IgD-negative memory B cell (primary cell): ENCODE measurements at regions not wholly inside any gene's neighbourhood (a gene's known extent, or its start where the extent isn't known, plus 50 kb on each side); places are given as distances from the start of the nearest gene placed in this dataset.
"Not testable (repeated sequence)": the region's sequence is repeated elsewhere in the genome, so short reads cannot be mapped to it uniquely, and the experiment has no call there.

Source experiments
- H3K27ac Mint-ChIP-seq, 3 donors: one replicate each; pipeline ENCODE4 v1.8.0; 2020 to 2022; ENCODE audit warnings: mild to moderate bottlenecking in 3 of 3, mixed read lengths in 3 of 3, moderate library complexity in 1 of 3
- H3K27me3 Mint-ChIP-seq: one replicate; pipeline ENCODE4 v1.8.0; 2021; ENCODE audit warnings: mixed read lengths
- H3K36me3 Mint-ChIP-seq: one replicate; pipeline ENCODE4 v1.8.0; 2020; ENCODE audit warnings: mild to moderate bottlenecking, mixed read lengths
- H3K4me1 Mint-ChIP-seq, 3 donors: one replicate each; pipeline ENCODE4 v1.8.0; 2020 to 2022; ENCODE audit warnings: mixed read lengths in 3 of 3, mild to moderate bottlenecking in 1 of 3
- H3K4me3 Mint-ChIP-seq, 4 donors: one replicate each; pipeline ENCODE4 v1.8.0; 2020 to 2022; ENCODE audit warnings: mild to moderate bottlenecking in 4 of 4, mixed read lengths in 4 of 4, moderate library complexity in 3 of 4
- H3K9me3 Mint-ChIP-seq, 3 donors: one replicate each; pipeline ENCODE4 v1.8.0; 2020 to 2021; ENCODE audit warnings: mixed read lengths in 3 of 3, mild to moderate bottlenecking in 1 of 3

DNA sequence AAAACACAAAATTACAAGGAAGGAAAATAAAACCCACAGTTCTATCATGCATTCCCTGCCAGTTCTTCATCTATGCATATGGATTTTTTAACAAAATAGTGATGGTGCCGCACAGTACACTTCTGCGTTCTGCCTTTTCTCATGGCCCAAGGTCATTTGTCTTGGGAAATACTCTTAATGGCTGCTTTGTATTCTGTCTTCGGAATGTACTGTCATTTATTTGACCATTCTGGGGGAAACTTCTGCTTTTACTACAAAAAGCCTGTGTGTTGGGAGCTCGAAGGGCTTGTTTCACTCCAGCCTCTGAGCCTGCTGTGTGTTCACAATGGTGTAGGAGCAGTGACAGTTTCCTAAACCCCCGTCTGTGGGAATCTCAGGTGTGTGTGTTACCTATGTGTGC is 82.8 kb upstream of the SEC14L1 start:
- Mint-ChIP-seq H3K4me1 (peaks cover 0 to 3% (median 0%) of the 10 kb centered on the region in 3 donors), H3K4me3 (no peak overlapping the region), H3K36me3 (no peaks in the 10 kb centered on the region), H3K27me3 (peaks cover 26% of the 10 kb centered on the region), H3K9me3 (no peaks in the 10 kb centered on the region), H3K27ac (no peak overlapping the region)

DNA sequence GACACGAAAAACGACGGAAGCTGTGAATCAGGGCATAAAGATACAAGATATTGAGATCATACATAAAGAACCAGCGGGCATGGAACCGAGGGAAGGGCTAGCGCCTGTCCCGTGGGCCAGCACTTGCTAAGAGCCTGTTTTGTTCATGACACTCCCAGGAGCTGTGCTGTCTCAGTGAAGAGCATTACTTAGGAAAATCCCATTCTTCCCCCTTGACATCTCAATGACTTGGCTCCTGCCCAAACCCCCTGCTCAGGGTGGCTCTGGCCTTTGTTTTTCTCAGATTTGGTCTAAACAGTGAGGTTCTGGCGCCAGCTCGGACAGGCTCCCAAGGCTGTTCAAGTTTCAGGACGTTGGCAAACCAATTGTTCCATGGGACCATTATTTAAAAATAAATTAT is 79.1 kb upstream of the SEC14L1 start:
- peaks cover 15% of the 10 kb centered on the region for H3K27me3 Mint-ChIP-seq
- no peak overlapping the region for H3K4me3 Mint-ChIP-seq
- no peak overlapping the region for H3K27ac Mint-ChIP-seq
- no peaks in the 10 kb centered on the region for H3K9me3 Mint-ChIP-seq
- peaks cover 0 to under 1% (median 0%) of the 10 kb centered on the region in 3 donors for H3K4me1 Mint-ChIP-seq
- H3K36me3 Mint-ChIP-seq = no peaks in the 10 kb centered on the region

DNA sequence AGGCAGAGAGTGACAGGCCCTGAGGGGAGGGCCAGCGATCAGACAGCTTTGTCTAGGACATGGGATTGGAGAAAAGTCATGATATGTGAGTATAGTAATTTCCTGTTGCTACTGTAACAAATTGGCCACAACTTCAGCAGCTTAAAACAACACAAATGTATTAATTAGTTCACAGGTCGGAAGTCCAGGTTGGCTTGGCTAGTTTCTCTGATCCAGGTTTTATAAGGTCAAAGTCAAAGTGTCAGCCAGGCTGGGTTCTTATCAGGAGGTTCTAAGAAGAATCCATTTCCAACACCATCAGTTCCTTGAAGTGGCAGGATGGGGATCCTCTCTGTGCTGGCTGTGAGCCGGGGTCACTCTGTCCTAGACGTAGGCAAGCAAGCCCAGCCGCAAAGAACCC is 76.2 kb upstream of the SEC14L1 start:
- no peaks in the 10 kb centered on the region for H3K9me3 Mint-ChIP-seq
- no peaks in the 10 kb centered on the region for H3K36me3 Mint-ChIP-seq
- no peak overlapping the region for H3K4me3 Mint-ChIP-seq
- no peak overlapping the region for H3K27ac Mint-ChIP-seq
- peaks cover 0 to 2% (median 0%) of the 10 kb centered on the region in 3 donors for H3K4me1 Mint-ChIP-seq
- H3K27me3 Mint-ChIP-seq = peaks cover 17% of the 10 kb centered on the region

DNA sequence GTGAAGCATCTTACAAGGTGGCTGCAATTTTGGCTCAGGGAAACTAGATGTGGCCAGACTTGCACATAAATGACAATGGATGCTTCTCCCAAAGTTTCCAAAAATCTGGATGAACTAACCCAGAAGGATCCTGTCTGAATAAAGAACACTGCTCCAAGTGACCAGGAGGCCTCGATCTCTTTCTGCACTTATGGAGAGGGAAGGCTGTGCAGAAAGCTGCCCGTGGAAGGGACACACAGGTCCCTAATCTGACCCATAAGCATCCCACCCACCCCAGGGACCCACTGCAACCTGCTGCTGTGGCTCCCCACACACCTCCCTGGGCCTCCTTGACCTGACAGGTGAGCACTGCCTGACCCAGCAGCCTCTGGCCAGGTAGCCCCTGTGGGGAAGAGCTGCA is 74.6 kb upstream of the SEC14L1 start:
- no peaks in the 10 kb centered on the region for H3K9me3 Mint-ChIP-seq
- H3K36me3 Mint-ChIP-seq = no peaks in the 10 kb centered on the region
- no peak overlapping the region for H3K4me3 Mint-ChIP-seq
- no peak overlapping the region for H3K27ac Mint-ChIP-seq
- H3K4me1 Mint-ChIP-seq = peaks cover 0 to 2% (median 0%) of the 10 kb centered on the region in 3 donors
- peaks cover 15% of the 10 kb centered on the region for H3K27me3 Mint-ChIP-seq

GRCh38 chr17:77066726-77067409 is 73.9 kb upstream of the SEC14L1 start:
- not testable (repeated sequence) for H3K36me3 Mint-ChIP-seq, H3K4me1 Mint-ChIP-seq, H3K4me3 Mint-ChIP-seq, H3K9me3 Mint-ChIP-seq
- Mint-ChIP-seq H3K27ac (peak overlapping the region in 1 of 3 donors; percentile 63), H3K27me3 (peaks cover 19% of the 10 kb centered on the region)

DNA sequence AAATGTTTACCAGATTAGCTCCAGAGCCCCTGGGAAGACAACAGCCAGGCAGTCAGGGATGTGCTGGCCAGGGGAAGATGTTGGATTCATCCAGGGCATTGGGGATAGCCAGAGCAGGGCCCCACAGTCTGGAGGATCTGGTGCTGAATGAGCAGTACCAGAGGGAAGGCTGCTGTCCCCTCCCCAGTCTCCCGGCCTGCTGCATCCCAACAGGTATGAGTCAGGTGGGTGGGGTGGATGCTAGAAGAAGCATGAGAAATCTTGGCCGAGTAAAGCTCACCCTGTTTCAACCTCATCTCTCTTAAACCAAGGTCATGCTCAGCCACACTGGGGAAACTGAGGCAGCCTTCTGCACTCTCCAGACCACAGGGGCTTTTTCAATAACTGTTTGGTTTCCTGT is 71.9 kb upstream of the SEC14L1 start:
- peaks cover 0 to 2% (median 0%) of the 10 kb centered on the region in 3 donors for H3K4me1 Mint-ChIP-seq
- H3K9me3 Mint-ChIP-seq = no peaks in the 10 kb centered on the region
- peaks cover 2% of the 10 kb centered on the region for H3K36me3 Mint-ChIP-seq
- no peak overlapping the region for H3K27ac Mint-ChIP-seq
- H3K27me3 Mint-ChIP-seq = peaks cover 29% of the 10 kb centered on the region
- no peak overlapping the region for H3K4me3 Mint-ChIP-seq

DNA sequence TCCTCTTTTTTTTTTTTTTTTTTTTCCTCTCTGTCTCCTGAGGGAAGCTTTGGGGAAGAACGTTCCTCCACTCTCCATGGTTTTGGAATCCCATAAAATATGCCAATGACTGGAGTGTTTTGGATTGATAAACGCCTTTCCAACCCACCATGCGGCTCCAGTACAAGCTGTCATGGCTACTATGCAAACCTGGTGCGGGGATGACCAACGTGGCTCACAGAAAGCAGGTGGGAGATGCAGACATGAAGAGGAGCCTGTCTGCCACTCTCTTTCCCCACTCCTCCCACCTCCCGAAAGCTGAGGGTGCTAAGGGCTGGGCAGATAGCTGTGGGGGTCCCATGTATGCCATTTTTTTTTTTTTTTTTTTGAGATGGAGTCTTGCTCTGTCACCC is 69.9 kb upstream of the SEC14L1 start:
- Mint-ChIP-seq H3K27ac (no peak overlapping the region), H3K4me3 (no peak overlapping the region), H3K9me3 (no peaks in the 10 kb centered on the region), H3K36me3 (peaks cover 2% of the 10 kb centered on the region), H3K4me1 (peaks cover 0 to 2% (median 0%) of the 10 kb centered on the region in 3 donors), H3K27me3 (peaks cover 36% of the 10 kb centered on the region)

DNA sequence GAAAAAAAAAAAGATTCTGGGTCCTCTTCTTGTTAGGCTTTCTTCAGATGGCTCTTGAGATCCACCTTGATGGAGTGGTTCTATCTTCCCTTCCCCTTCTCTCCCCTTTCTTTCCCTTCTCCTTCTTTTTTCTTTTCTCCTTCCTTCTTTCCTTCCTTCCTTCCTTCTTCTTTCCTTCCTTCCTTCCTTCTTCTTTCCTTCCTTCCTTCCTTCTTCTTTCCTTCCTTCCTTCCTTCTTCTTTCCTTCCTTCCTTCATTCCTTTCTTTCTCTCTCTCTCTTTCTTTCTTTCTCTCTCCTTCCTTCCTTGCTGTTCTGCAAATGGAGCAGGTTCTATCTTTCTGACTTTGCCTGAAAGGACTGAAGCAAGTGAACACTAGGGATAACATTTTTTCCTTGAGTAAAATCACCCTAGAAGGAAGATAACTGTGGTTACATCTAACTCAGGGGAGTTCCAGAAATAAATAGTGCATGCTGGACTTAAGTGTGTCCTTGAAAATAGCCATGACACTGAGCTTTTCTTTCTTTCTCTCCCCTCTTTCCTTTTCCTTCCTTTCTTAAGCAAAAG is 68.8 kb upstream of the SEC14L1 start:
- H3K27ac Mint-ChIP-seq = no peak overlapping the region
- peaks cover 2% of the 10 kb centered on the region for H3K36me3 Mint-ChIP-seq
- H3K27me3 Mint-ChIP-seq = peaks cover 36% of the 10 kb centered on the region
- H3K9me3 Mint-ChIP-seq = no peaks in the 10 kb centered on the region
- no peaks in the 10 kb centered on the region for H3K4me1 Mint-ChIP-seq
- no peak overlapping the region for H3K4me3 Mint-ChIP-seq

DNA sequence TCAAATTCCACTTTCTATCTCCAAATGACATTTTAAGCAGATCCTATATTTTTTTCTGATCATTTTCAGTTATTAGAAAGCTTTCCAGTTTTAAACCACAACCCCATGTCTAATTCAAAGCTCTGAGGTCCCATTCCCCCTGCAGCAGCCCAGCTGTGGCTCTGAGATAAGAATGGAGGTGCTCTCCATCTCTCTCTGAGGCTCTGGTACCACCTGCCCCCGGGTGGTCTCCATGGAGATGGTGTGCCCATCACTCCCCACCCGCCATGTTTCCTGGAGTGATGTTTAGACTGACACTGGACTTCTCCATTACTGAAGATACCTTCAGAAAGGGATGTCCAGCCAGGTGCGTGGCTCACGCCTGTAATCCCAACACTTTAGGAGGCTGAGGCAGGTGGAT is 68.1 kb upstream of the SEC14L1 start:
- H3K27ac Mint-ChIP-seq = no peak overlapping the region
- no peak overlapping the region for H3K4me3 Mint-ChIP-seq
- H3K27me3 Mint-ChIP-seq = peaks cover 36% of the 10 kb centered on the region
- peaks cover 2% of the 10 kb centered on the region for H3K36me3 Mint-ChIP-seq
- H3K9me3 Mint-ChIP-seq = no peaks in the 10 kb centered on the region
- no peaks in the 10 kb centered on the region for H3K4me1 Mint-ChIP-seq

DNA sequence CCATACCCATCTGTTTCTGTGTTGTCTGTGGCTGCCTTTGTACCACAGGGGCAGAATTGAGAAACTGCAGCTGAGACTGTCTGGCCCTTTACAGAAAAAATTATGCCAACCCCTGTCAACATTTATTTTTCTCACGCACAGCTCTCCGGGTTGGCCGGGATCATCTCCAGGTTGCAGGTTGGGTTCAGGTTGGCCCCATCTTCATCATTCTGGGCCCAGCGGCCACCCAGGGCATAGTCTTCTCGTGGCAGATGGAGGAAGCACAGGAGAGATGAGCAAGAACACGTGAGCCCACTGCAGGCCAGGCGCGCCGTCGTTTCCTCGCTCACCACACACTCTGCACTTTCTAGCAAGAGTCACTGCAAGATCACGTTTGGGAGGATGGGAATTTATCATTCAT is 66.1 kb upstream of the SEC14L1 start:
- Mint-ChIP-seq H3K27me3 (peaks cover 34% of the 10 kb centered on the region), H3K4me3 (no peak overlapping the region), H3K36me3 (peaks cover 2% of the 10 kb centered on the region), H3K4me1 (peaks cover 0 to 4% (median 3%) of the 10 kb centered on the region in 3 donors), H3K27ac (no peak overlapping the region), H3K9me3 (no peaks in the 10 kb centered on the region)

DNA sequence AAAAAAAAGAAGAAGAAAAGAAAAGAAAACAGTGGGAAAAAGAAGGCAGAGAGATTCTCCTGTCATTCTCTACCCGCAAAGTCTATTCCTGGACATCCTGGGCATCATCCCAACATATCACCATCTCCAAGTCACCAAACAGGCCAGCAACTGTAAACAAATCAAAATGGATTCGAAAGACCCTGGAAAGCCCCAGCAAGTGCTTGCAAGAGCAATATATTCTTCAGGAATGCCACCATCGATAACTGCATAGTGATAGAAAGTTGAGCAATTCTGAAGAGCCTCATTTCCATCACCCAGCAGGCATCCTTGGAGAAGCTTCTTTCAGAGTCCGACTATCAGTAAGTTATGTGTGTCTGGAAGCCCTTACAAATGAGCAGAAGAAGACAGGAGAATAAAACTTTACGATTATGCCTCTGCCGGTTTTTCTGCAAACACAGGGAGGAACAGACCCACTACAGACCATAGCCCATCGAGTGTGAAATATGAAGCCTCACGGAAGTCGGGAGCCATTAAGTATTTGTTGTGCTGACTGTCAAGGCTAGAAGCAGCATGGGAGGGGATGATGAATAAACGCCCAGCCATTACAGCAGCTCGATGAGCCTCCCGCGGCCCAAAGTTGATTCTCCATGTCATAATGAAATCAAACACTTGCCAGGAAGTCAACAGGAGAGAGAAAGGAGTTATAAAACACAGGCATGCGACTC is 64.5 kb upstream of the SEC14L1 start:
- Mint-ChIP-seq H3K36me3 (peaks cover 2% of the 10 kb centered on the region), H3K27me3 (peaks cover 34% of the 10 kb centered on the region), H3K4me1 (peaks cover 0 to 4% (median 3%) of the 10 kb centered on the region in 3 donors), H3K4me3 (no peak overlapping the region), H3K27ac (no peak overlapping the region), H3K9me3 (no peaks in the 10 kb centered on the region)

DNA sequence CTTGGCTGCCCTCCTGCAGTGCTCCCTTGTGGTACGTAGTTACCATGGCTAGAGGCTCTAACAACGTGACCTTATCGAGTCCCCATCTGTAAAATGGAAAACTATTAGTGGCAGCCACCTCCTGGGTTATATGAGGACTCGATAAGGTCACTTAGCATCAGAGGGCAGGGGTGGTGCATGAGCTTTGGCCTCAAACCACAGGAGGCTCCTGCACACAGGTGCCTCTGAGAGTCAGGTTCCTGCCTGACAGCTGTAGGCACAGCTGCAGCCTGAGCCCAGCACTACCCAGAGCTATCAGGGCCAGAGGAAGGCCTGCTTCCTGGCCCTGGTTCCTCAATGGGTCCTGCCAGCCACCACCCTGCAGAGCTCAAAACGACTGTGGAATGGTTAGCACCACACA is 57.2 kb upstream of the SEC14L1 start:
- Mint-ChIP-seq H3K27me3 (peaks cover 12% of the 10 kb centered on the region), H3K4me1 (peaks cover 11 to 14% (median 13%) of the 10 kb centered on the region in 3 donors)

DNA sequence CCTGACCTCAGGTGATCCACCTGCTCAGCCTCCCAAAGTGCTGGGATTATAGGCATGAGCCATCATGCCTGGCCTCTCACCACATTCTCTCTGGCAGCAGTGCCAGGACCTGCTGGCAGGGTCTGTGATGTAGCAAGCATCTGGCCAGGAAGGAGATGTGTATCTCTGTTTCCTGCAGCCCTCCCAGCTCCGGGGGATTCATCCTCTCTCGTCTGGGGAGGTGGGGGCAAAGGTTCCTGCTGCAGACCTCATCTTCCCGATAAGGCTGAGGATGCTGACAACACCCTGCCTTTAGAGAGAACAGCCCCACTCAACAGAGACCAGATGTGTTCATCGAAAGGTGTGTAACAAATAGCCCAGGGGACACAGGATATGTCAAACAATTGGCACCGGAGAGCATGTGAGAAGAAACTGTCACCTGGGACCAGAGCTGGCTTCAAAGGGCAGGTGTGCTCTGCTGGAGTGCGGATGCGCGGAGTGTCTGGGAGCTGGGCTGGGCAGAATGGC is 54.8 kb upstream of the SEC14L1 start:
- Mint-ChIP-seq H3K27me3 (peaks cover 8% of the 10 kb centered on the region), H3K4me1 (peaks cover 25 to 26% (median 26%) of the 10 kb centered on the region in 3 donors), H3K27ac (peak overlapping the region in 1 of 3 donors; percentile 1), H3K9me3 (peaks cover 0 to 4% (median 4%) of the 10 kb centered on the region in 3 donors), H3K36me3 (peaks cover 3% of the 10 kb centered on the region), H3K4me3 (peak overlapping the region in 2 of 4 donors; percentile 57 to 77)

More for the DNA sequence above, 57.2 kb upstream of the SEC14L1 start:
- Mint-ChIP-seq H3K27ac (no peak overlapping the region), H3K9me3 (peaks cover 0 to 4% (median 4%) of the 10 kb centered on the region in 3 donors), H3K36me3 (peaks cover 2% of the 10 kb centered on the region), H3K4me3 (no peak overlapping the region)

DNA sequence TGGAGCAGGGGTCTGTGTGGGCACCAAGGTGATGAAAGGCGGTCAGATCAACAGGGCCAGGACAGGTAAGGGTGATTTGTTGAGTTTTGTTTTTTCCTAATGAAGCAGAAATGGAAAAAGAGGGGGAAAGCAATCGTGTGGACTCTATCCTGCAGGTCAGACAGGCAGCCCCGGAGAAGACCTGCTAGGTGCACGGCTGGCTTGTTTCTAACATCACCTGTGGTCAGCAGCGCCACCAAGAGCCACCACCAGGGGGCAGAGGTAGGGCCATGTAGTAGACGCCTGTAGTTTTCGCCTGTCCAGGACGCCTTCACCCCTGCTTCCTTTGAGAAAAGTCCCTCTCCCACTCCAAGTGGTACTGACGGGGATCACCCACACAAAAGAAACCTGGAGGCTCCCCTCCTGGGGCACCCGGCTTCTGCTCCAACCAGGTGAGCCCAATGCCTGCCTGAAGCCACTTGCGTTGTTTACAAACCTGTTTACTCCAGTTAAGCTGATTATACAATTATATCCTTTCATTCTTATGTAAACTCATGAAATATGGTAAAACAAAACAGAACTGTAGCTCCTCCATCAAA is 54.2 kb upstream of the SEC14L1 start:
- peaks cover 25 to 26% (median 26%) of the 10 kb centered on the region in 3 donors for H3K4me1 Mint-ChIP-seq
- H3K4me3 Mint-ChIP-seq = peak overlapping the region in 3 of 4 donors; percentile 55 to 77 (median 57)
- peak overlapping the region in 1 of 3 donors; percentile 1 for H3K27ac Mint-ChIP-seq
- H3K36me3 Mint-ChIP-seq = peaks cover 3% of the 10 kb centered on the region
- peaks cover 0 to 4% (median 4%) of the 10 kb centered on the region in 3 donors for H3K9me3 Mint-ChIP-seq
- H3K27me3 Mint-ChIP-seq = peaks cover 8% of the 10 kb centered on the region
